ENCODE measurements at regions not wholly inside any gene's neighbourhood (a gene's known extent, or its start where the extent isn't known, plus 50 kb on each side); places are given as distances from the start of the nearest gene placed in this dataset.

DNA sequence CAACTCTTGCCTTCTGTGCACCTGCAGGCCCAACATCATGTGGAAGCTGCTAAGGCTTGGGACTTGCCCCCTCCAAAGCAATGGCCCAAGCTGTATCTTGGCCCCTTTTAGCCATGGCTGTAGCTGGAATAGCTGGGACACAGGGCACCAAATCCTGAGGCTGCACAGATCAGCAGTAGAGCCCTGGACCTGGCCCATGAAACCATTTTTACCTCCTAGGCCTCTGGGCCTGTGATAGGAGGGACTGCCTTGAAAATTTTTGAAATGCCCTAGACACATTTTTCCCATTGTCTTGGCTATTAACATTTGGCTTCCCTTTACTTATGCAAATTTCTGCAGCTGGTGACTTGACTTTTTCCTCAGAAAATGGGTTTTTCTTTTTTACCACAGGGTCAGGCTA lies 68.7 kb downstream of the ING1 start:
- ChIA-PET POLR2A (ENCODE audit: low non-redundant PET) (no interaction called here), CTCF (no interaction called here)
- no peak for DNase-seq (ENCODE audit: low spot score)
- TF ChIP-seq, protein P1, sequence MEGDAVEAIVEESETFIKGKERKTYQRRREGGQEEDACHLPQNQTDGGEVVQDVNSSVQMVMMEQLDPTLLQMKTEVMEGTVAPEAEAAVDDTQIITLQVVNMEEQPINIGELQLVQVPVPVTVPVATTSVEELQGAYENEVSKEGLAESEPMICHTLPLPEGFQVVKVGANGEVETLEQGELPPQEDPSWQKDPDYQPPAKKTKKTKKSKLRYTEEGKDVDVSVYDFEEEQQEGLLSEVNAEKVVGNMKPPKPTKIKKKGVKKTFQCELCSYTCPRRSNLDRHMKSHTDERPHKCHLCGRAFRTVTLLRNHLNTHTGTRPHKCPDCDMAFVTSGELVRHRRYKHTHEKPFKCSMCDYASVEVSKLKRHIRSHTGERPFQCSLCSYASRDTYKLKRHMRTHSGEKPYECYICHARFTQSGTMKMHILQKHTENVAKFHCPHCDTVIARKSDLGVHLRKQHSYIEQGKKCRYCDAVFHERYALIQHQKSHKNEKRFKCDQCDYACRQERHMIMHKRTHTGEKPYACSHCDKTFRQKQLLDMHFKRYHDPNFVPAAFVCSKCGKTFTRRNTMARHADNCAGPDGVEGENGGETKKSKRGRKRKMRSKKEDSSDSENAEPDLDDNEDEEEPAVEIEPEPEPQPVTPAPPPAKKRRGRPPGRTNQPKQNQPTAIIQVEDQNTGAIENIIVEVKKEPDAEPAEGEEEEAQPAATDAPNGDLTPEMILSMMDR (conservative IDR thresholded peaks at IDR 0.05; ENCODE audit: low read depth) = no peak
- no peak overlapping the region for H3K27ac ChIP-seq

DNA sequence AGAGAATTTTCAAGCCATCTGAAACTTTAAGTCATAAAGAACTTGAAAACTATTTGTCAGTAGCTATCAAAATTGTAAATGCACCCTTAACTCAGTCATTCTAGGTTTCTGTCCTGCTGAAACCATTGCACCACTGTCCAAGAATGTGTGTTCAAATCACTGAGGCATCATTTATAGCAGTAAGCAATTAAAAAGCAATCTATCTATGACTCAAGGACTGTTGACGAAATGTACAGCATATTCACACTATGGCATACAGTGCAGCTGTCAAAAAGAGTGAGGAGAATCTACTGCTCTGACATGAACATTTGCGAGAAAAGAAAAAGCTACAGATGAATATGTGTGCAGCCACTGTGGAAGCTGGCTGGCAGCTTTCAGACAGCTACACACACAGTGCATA lies 71.2 kb downstream of the ING1 start:
- POLR2A ChIA-PET (ENCODE audit: low non-redundant PET) = no interaction called here
- no peak overlapping the region for H3K27ac ChIP-seq
- TF ChIP-seq, protein P1 (conservative IDR thresholded peaks at IDR 0.05; ENCODE audit: low read depth) = no peak
- DNase-seq (ENCODE audit: low spot score) = no peak
- CTCF ChIA-PET = interaction anchor here (0.7 kb wide), 1 partner anchor 194 kb away, joined by 3 read pairs; no protein-coding TSS in a partner anchor

DNA sequence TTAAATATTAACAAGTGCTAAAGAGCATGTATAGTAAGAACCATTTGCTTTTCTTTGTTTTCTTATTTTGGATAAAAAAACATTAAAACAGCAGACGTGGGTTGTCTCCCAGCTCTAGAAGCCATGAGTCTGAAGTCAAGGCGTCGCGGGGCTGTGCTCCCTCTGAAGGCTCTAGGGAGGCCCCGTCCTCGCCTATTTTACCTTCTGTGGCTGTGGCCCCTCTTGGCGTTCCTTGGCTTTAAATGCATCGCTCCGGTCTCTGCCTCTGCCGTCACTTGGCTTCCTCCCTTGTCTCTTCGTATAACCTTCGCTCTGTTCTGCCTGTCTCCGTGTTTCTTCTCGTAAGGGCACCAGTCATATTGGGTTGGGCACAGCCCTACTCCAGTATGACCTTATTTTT lies 75.3 kb downstream of the ING1 start:
- DNase-seq (ENCODE audit: low spot score) = no peak
- H3K27ac ChIP-seq = no peak overlapping the region
- TF ChIP-seq, protein P1 (conservative IDR thresholded peaks at IDR 0.05; ENCODE audit: low read depth) = no peak
- CTCF ChIA-PET = interaction anchor here (0.7 kb wide), 1 partner anchor 25 kb away, joined by 6 read pairs; no protein-coding TSS in a partner anchor
- POLR2A ChIA-PET (ENCODE audit: low non-redundant PET) = no interaction called here

DNA sequence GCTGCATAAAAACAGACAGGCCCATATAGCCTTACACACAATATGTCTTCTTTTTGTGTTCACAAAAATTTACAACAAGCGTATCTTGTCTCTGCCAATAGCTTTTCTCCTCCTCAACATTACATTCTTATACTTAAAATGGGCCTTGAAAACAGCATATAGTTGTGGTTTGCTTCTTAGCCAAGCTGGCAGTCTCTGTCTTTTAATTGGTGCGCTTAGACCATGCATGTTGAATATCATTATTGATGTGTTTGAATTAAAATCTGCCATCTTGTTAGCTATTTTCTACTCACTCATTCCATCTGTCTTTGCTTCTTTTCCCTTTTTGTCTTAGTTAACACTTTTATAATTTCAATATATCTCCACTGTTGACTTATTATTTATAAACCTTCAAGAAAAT lies 76.4 kb downstream of the ING1 start:
- DNase-seq (ENCODE audit: low spot score) = no peak
- H3K27ac ChIP-seq = no peak overlapping the region
- TF ChIP-seq, protein P1 (conservative IDR thresholded peaks at IDR 0.05; ENCODE audit: low read depth) = no peak
- POLR2A ChIA-PET (ENCODE audit: low non-redundant PET) = no interaction called here
- CTCF ChIA-PET = no interaction called here

DNA sequence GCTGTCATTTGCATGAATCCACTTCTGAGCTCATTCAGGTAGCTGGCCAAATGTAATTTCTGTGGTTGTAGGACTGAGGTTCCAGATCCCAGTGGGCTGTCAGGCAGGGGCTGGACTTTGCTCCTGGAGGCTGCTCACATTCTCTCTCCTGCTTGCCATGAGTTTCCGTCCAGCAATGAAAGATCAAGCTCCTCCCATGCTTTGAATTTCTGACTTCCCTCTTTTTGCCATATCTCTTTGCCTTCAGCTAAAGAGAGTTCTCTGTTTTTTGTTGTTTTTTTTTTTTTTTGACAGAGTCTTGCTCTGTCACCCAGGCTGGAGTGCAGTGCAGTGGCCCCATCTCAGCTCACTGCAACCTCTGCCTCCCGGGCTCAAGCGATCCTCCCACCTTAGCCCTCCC lies 76.9 kb downstream of the ING1 start:
- ChIA-PET POLR2A (ENCODE audit: low non-redundant PET) (no interaction called here), CTCF (no interaction called here)
- DNase-seq (ENCODE audit: low spot score) = no peak
- no peak overlapping the region for H3K27ac ChIP-seq
- TF ChIP-seq, protein P1 (conservative IDR thresholded peaks at IDR 0.05; ENCODE audit: low read depth) = no peak

GRCh38 chr13:110794209-110794608 lies 80.7 kb downstream of the ING1 start:
- TF ChIP-seq, protein P1 (conservative IDR thresholded peaks at IDR 0.05; ENCODE audit: low read depth) = no peak
- no peak overlapping the region for H3K27ac ChIP-seq
- ChIA-PET POLR2A (ENCODE audit: low non-redundant PET) (no interaction called here), CTCF (no interaction called here)
- DNase-seq (ENCODE audit: low spot score) = no peak
